Esophagus squamous epithelium (tissue), 4 donors: ENCODE measurements at regions not wholly inside any gene's neighbourhood (a gene's known extent, or its start where the extent isn't known, plus 50 kb on each side); places are given as distances from the start of the nearest gene placed in this dataset.

Experiments
- POLR2A ChIP-seq, 4 donors: fragments of 450-650 bp; IDR thresholded peaks; one replicate each; pipeline ENCODE4 v1.6.1; 2017; ENCODE audit warnings: antibody characterized with exemption in 4 of 4, mild to moderate bottlenecking in 4 of 4, moderate library complexity in 3 of 4
- TF ChIP-seq, protein P1 (sequence below), 6 experiments: fragments of 450-650 bp in 4 of 6; fragments of 200-600 bp in 2 of 6; sonication (generic) in 2 of 6; IDR thresholded peaks; one replicate each; pipeline ENCODE4 v1.5.1; 2016 to 2019; ENCODE audit warnings: antibody characterized with exemption in 6 of 6, mild to moderate bottlenecking in 4 of 6, moderate library complexity in 4 of 6

DNA sequence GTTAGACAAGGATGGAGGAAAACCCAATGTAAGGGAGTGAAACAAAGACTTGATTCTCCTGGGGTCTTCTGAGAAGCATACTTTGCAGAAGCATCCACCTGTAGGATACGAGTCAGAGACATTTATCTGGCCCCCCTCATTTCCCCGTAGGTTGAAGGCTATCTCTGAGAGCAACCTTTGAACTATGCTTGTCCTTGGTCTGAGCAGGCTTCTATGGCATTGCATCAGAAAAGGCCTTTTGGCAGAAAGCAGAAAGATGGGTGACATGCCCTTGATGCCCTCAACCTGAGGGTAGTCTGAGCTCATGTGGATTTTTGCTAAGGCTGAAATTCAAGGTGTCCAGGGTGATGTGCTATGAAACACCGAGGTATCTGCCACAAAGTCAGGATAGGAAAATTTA lies 131.6 kb upstream of the SGO1 start:
- TF ChIP-seq, protein P1, sequence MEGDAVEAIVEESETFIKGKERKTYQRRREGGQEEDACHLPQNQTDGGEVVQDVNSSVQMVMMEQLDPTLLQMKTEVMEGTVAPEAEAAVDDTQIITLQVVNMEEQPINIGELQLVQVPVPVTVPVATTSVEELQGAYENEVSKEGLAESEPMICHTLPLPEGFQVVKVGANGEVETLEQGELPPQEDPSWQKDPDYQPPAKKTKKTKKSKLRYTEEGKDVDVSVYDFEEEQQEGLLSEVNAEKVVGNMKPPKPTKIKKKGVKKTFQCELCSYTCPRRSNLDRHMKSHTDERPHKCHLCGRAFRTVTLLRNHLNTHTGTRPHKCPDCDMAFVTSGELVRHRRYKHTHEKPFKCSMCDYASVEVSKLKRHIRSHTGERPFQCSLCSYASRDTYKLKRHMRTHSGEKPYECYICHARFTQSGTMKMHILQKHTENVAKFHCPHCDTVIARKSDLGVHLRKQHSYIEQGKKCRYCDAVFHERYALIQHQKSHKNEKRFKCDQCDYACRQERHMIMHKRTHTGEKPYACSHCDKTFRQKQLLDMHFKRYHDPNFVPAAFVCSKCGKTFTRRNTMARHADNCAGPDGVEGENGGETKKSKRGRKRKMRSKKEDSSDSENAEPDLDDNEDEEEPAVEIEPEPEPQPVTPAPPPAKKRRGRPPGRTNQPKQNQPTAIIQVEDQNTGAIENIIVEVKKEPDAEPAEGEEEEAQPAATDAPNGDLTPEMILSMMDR (IDR thresholded peaks at IDR 0.05): no peak
- TF ChIP-seq POLR2A (IDR thresholded peaks at IDR 0.05): no peak
